GM23338 (cell line): ENCODE measurements at regions not wholly inside any gene's neighbourhood (a gene's known extent, or its start where the extent isn't known, plus 50 kb on each side); places are given as distances from the start of the nearest gene placed in this dataset.

ENCODE experiments used
- ATAC-seq: fragments of 200-7000 bp; cut with Tn5 transposase; 3 replicates; pipeline ENCODE4 v1.9.1; 2020
- DNase-seq: peaks from one replicate; pipeline ENCODE4 v3.0.0-alpha.2; 2015; ENCODE audit warnings: low spot score
- H2AFZ ChIP-seq: fragments of 200-600 bp; sonication (generic); 2 replicates; pipeline ENCODE4 v1.8.0; 2016; ENCODE audit warnings: antibody characterized with exemption, mild to moderate bottlenecking, moderate library complexity
- H3F3A ChIP-seq: fragments of 200-600 bp; sonication (generic); replicated peaks from 2 replicates; pipeline ENCODE4 v1.8.0; 2017; ENCODE audit warnings: antibody characterized with exemption, mixed run types, low read depth
- H3K27ac ChIP-seq: fragments of 200-600 bp; sonication (generic); 2 replicates; pipeline ENCODE4 v1.6.1; 2016; ENCODE audit warnings: low read depth
- H3K27me3 ChIP-seq: fragments of 200-600 bp; sonication (generic); 2 replicates; pipeline ENCODE4 v1.8.0; 2016; ENCODE audit warnings: mild to moderate bottlenecking, mixed run types, moderate library complexity; ENCODE audit not compliant: insufficient read depth
- H3K36me3 ChIP-seq: fragments of 200-600 bp; sonication (generic); 2 replicates; pipeline ENCODE4 v1.8.0; 2016; ENCODE audit warnings: mild to moderate bottlenecking; ENCODE audit not compliant: insufficient read depth
- H3K4me1 ChIP-seq: fragments of 200-600 bp; sonication (generic); 2 replicates; pipeline ENCODE4 v1.8.0; 2016; ENCODE audit warnings: mild to moderate bottlenecking, moderate library complexity; ENCODE audit not compliant: insufficient read depth
- H3K4me2 ChIP-seq: fragments of 200-600 bp; sonication (generic); 2 replicates; pipeline ENCODE4 v1.7.1; 2017; ENCODE audit warnings: mixed run types
- H3K4me3 ChIP-seq: fragments of 200-600 bp; sonication (generic); 2 replicates; pipeline ENCODE4 v1.6.1; 2016; ENCODE audit warnings: mixed run types
- H3K79me2 ChIP-seq: fragments of 200-600 bp; sonication (generic); replicated peaks from 2 replicates; pipeline ENCODE4 v1.8.0; 2017; ENCODE audit warnings: mild to moderate bottlenecking; ENCODE audit not compliant: insufficient read depth
- H3K9me2 ChIP-seq: fragments of 200-600 bp; sonication (generic); 2 replicates; pipeline ENCODE4 v1.8.0; 2017; ENCODE audit not compliant: insufficient read depth
- H4K20me1 ChIP-seq: fragments of 200-600 bp; sonication (generic); replicated peaks from 2 replicates; pipeline ENCODE4 v1.8.0; 2017; ENCODE audit warnings: mild to moderate bottlenecking; ENCODE audit not compliant: insufficient read depth
- H3K27ac Mint-ChIP-seq: 2 replicates; pipeline ENCODE4 v1.8.0; 2020; ENCODE audit warnings: inconsistent platforms, mild to moderate bottlenecking, moderate library complexity, mixed read lengths
- H3K27me3 Mint-ChIP-seq: 3 replicates; pipeline ENCODE4 v1.8.0; 2022; ENCODE audit warnings: low read depth, mild to moderate bottlenecking, moderate library complexity, mixed read lengths, inconsistent platforms; ENCODE audit not compliant: insufficient read depth, poor library complexity
- H3K36me3 Mint-ChIP-seq: 3 replicates; pipeline ENCODE4 v1.8.0; 2021; ENCODE audit warnings: low read depth, mild to moderate bottlenecking, inconsistent platforms, moderate library complexity, mixed read lengths
- H3K4me1 Mint-ChIP-seq: 3 replicates; pipeline ENCODE4 v1.8.0; 2020; ENCODE audit warnings: mild to moderate bottlenecking, inconsistent platforms, mixed read lengths
- H3K4me3 Mint-ChIP-seq: 3 replicates; pipeline ENCODE4 v1.8.0; 2021; ENCODE audit warnings: moderate library complexity, mild to moderate bottlenecking, inconsistent platforms, mixed read lengths
- H3K9me3 Mint-ChIP-seq: 3 replicates; pipeline ENCODE4 v1.8.0; 2020; ENCODE audit warnings: moderate library complexity, mild to moderate bottlenecking, inconsistent platforms, mixed read lengths
- CREB1 ChIP-seq: fragments of 250-450 bp; sonication (Bioruptor Pico); IDR thresholded peaks from 2 replicates; pipeline ENCODE4 v1.5.0; 2020; ENCODE audit warnings: low read depth, mild to moderate bottlenecking, moderate library complexity
- EZH2phosphoT487 ChIP-seq: fragments of 200-600 bp; sonication (generic); IDR thresholded peaks from one replicate; pipeline ENCODE4 v1.8.1; 2018; ENCODE audit warnings: antibody characterized with exemption; ENCODE audit not compliant: unreplicated experiment
- JUNB ChIP-seq: IDR thresholded peaks from one replicate; pipeline ENCODE4 v1.6.1; 2016; ENCODE audit warnings: antibody characterized with exemption; ENCODE audit not compliant: unreplicated experiment
- NANOG ChIP-seq: IDR thresholded peaks from 2 replicates; pipeline ENCODE4 v1.6.1; 2016; ENCODE audit warnings: antibody characterized with exemption, borderline replicate concordance
- ZNF114 ChIP-seq: fragments of 250-450 bp; sonication (Bioruptor Pico); IDR thresholded peaks from 2 replicates; pipeline ENCODE4 v1.5.0; 2020; ENCODE audit warnings: mild to moderate bottlenecking, moderate library complexity
- TF ChIP-seq, protein P1 (sequence below): IDR thresholded peaks from one replicate; pipeline ENCODE4 v1.6.1; 2018; ENCODE audit warnings: antibody characterized with exemption; ENCODE audit not compliant: unreplicated experiment
- TF ChIP-seq, protein P2 (sequence below), 2 experiments: fragments of 200-600 bp in 1 of 2; sonication (generic) in 1 of 2; conservative IDR thresholded peaks; 2 replicates each; pipeline versions ENCODE4 v1.5.1 to v1.6.1; 2016 to 2017; ENCODE audit warnings: antibody characterized with exemption in 2 of 2, low read depth in 2 of 2, mild to moderate bottlenecking in 2 of 2, moderate library complexity in 1 of 2
- TF ChIP-seq, protein P3 (sequence below): fragments of 250-450 bp; sonication (Bioruptor Pico); IDR thresholded peaks from 2 replicates; pipeline ENCODE4 v1.5.0; 2020; ENCODE audit warnings: mild to moderate bottlenecking, moderate library complexity

DNA sequence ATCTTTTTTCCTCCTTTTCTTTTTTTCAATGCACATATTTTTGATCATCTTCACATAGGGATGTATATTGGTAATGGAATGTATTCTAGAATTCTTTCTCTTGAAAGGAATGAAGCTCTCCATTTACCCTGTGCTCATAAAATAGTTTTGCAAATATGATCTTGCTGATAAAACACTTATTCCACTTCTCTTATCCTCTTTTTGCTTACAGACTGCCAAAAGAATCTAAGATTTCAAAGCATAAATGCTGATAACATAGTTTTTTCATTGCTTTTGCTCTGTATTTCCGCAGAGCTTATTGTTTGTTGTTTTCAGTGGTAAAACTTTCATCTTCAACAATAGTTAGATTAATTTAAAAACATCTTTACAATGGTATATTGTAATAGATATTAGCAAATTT is 350.5 kb downstream of the PAX1 start:
- Histone ChIP-seq H3K79me2 (no peaks in the 10 kb centered on the region), H4K20me1 (no peaks in the 10 kb centered on the region), H2AFZ (no peak overlapping the region), H3K4me1 (no peaks in the 10 kb centered on the region), H3K9me2 (no peaks in the 10 kb centered on the region), H3K4me3 (no peak overlapping the region), H3K4me2 (no peak overlapping the region), H3K27me3 (no peaks in the 10 kb centered on the region), H3F3A (no peaks in the 10 kb centered on the region), H3K27ac (no peak overlapping the region), H3K36me3 (no peaks in the 10 kb centered on the region)
- no peaks in the 10 kb centered on the region for H3K4me1 Mint-ChIP-seq
- no peak overlapping the region for H3K4me3 Mint-ChIP-seq
- ATAC-seq (no peak), DNase-seq (no peak)
- no peaks in the 10 kb centered on the region for H3K36me3 Mint-ChIP-seq
- no peaks in the 10 kb centered on the region for H3K9me3 Mint-ChIP-seq
- no peak for TF ChIP-seq EZH2phosphoT487
- TF ChIP-seq, protein P1, sequence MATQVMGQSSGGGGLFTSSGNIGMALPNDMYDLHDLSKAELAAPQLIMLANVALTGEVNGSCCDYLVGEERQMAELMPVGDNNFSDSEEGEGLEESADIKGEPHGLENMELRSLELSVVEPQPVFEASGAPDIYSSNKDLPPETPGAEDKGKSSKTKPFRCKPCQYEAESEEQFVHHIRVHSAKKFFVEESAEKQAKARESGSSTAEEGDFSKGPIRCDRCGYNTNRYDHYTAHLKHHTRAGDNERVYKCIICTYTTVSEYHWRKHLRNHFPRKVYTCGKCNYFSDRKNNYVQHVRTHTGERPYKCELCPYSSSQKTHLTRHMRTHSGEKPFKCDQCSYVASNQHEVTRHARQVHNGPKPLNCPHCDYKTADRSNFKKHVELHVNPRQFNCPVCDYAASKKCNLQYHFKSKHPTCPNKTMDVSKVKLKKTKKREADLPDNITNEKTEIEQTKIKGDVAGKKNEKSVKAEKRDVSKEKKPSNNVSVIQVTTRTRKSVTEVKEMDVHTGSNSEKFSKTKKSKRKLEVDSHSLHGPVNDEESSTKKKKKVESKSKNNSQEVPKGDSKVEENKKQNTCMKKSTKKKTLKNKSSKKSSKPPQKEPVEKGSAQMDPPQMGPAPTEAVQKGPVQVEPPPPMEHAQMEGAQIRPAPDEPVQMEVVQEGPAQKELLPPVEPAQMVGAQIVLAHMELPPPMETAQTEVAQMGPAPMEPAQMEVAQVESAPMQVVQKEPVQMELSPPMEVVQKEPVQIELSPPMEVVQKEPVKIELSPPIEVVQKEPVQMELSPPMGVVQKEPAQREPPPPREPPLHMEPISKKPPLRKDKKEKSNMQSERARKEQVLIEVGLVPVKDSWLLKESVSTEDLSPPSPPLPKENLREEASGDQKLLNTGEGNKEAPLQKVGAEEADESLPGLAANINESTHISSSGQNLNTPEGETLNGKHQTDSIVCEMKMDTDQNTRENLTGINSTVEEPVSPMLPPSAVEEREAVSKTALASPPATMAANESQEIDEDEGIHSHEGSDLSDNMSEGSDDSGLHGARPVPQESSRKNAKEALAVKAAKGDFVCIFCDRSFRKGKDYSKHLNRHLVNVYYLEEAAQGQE = no peak
- no peak overlapping the region for H3K27ac Mint-ChIP-seq
- H3K27me3 Mint-ChIP-seq = peaks cover 1% of the 10 kb centered on the region

DNA sequence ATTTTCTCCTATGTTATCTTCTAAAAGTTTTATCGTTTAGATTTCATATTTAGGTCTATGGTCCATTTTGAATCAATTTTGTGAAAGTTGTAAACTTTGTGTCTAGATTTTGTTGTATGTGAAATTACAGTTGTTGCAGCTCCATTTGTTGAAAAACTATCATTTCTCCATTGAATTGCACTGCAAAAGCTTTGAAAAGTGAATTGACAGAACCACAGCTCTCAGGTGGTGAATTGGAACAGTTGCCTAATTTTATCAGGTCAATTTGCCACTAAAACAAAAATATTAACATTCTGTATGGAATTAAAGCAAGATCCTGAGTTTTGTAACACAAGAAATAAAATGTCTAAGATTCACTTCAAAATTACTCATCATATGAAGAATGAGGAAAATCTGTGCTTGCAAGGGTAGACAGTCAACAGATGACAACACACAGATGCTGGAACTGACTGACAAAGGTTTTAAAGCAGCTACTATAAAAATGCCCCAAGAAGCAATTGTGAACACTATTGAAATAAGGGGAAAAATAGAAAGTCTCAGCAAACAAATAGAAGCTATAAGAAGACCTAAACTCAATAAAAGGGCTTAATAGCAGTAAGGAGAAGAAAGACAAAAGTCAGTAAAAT is 346.7 kb downstream of the PAX1 start:
- Histone ChIP-seq H3K9me2 (0 out of 2 replicates have a peak, but pooled peaks cover 2% of the 10 kb centered on the region), H4K20me1 (no peaks in the 10 kb centered on the region), H3K4me1 (no peaks in the 10 kb centered on the region), H3F3A (no peaks in the 10 kb centered on the region), H3K4me2 (no peak overlapping the region), H3K27me3 (no peaks in the 10 kb centered on the region), H3K27ac (no peak overlapping the region), H2AFZ (no peak overlapping the region), H3K36me3 (no peaks in the 10 kb centered on the region), H3K4me3 (no peak overlapping the region), H3K79me2 (no peaks in the 10 kb centered on the region)
- peaks cover 4% of the 10 kb centered on the region for H3K27me3 Mint-ChIP-seq
- H3K4me3 Mint-ChIP-seq = no peak overlapping the region
- H3K9me3 Mint-ChIP-seq = no peaks in the 10 kb centered on the region
- peaks cover 6% of the 10 kb centered on the region; the same call in 2 of the 3 replicates for H3K4me1 Mint-ChIP-seq
- no peak for ATAC-seq
- H3K36me3 Mint-ChIP-seq = no peaks in the 10 kb centered on the region
- H3K27ac Mint-ChIP-seq = no peak overlapping the region
- DNase-seq = no peak
- TF ChIP-seq, protein P2, sequence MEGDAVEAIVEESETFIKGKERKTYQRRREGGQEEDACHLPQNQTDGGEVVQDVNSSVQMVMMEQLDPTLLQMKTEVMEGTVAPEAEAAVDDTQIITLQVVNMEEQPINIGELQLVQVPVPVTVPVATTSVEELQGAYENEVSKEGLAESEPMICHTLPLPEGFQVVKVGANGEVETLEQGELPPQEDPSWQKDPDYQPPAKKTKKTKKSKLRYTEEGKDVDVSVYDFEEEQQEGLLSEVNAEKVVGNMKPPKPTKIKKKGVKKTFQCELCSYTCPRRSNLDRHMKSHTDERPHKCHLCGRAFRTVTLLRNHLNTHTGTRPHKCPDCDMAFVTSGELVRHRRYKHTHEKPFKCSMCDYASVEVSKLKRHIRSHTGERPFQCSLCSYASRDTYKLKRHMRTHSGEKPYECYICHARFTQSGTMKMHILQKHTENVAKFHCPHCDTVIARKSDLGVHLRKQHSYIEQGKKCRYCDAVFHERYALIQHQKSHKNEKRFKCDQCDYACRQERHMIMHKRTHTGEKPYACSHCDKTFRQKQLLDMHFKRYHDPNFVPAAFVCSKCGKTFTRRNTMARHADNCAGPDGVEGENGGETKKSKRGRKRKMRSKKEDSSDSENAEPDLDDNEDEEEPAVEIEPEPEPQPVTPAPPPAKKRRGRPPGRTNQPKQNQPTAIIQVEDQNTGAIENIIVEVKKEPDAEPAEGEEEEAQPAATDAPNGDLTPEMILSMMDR (conservative IDR thresholded peaks at IDR 0.05; ENCODE audit: low read depth in 2 of 2) = no peak
- TF ChIP-seq ZNF114 (CRISPR knock-in tag) (no peak), NANOG (no peak), CREB1 (no peak), JUNB (no peak)
- TF ChIP-seq, protein P3, sequence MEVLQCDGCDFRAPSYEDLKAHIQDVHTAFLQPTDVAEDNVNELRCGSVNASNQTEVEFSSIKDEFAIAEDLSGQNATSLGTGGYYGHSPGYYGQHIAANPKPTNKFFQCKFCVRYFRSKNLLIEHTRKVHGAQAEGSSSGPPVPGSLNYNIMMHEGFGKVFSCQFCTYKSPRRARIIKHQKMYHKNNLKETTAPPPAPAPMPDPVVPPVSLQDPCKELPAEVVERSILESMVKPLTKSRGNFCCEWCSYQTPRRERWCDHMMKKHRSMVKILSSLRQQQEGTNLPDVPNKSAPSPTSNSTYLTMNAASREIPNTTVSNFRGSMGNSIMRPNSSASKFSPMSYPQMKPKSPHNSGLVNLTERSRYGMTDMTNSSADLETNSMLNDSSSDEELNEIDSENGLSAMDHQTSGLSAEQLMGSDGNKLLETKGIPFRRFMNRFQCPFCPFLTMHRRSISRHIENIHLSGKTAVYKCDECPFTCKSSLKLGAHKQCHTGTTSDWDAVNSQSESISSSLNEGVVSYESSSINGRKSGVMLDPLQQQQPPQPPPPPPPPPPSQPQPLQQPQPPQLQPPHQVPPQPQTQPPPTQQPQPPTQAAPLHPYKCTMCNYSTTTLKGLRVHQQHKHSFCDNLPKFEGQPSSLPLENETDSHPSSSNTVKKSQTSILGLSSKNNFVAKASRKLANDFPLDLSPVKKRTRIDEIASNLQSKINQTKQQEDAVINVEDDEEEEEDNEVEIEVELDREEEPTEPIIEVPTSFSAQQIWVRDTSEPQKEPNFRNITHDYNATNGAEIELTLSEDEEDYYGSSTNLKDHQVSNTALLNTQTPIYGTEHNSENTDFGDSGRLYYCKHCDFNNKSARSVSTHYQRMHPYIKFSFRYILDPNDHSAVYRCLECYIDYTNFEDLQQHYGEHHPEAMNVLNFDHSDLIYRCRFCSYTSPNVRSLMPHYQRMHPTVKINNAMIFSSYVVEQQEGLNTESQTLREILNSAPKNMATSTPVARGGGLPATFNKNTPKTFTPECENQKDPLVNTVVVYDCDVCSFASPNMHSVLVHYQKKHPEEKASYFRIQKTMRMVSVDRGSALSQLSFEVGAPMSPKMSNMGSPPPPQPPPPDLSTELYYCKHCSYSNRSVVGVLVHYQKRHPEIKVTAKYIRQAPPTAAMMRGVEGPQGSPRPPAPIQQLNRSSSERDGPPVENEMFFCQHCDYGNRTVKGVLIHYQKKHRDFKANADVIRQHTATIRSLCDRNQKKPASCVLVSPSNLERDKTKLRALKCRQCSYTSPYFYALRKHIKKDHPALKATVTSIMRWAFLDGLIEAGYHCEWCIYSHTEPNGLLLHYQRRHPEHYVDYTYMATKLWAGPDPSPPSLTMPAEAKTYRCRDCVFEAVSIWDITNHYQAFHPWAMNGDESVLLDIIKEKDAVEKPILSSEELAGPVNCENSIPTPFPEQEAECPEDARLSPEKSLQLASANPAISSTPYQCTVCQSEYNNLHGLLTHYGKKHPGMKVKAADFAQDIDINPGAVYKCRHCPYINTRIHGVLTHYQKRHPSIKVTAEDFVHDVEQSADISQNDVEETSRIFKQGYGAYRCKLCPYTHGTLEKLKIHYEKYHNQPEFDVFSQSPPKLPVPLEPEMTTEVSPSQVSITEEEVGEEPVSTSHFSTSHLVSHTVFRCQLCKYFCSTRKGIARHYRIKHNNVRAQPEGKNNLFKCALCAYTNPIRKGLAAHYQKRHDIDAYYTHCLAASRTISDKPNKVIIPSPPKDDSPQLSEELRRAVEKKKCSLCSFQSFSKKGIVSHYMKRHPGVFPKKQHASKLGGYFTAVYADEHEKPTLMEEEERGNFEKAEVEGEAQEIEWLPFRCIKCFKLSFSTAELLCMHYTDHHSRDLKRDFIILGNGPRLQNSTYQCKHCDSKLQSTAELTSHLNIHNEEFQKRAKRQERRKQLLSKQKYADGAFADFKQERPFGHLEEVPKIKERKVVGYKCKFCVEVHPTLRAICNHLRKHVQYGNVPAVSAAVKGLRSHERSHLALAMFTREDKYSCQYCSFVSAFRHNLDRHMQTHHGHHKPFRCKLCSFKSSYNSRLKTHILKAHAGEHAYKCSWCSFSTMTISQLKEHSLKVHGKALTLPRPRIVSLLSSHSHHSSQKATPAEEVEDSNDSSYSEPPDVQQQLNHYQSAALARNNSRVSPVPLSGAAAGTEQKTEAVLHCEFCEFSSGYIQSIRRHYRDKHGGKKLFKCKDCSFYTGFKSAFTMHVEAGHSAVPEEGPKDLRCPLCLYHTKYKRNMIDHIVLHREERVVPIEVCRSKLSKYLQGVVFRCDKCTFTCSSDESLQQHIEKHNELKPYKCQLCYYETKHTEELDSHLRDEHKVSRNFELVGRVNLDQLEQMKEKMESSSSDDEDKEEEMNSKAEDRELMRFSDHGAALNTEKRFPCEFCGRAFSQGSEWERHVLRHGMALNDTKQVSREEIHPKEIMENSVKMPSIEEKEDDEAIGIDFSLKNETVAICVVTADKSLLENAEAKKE = no peak
